IgD-negative memory B cell (primary cell): ENCODE measurements at regions not wholly inside any gene's neighbourhood (a gene's known extent, or its start where the extent isn't known, plus 50 kb on each side); places are given as distances from the start of the nearest gene placed in this dataset.
"Not testable (repeated sequence)": the region's sequence is repeated elsewhere in the genome, so short reads cannot be mapped to it uniquely, and the experiment has no call there.

Source experiments
- H3K27ac Mint-ChIP-seq, 3 donors: one replicate each; pipeline ENCODE4 v1.8.0; 2020 to 2022; ENCODE audit warnings: mild to moderate bottlenecking in 3 of 3, mixed read lengths in 3 of 3, moderate library complexity in 1 of 3
- H3K27me3 Mint-ChIP-seq: one replicate; pipeline ENCODE4 v1.8.0; 2021; ENCODE audit warnings: mixed read lengths
- H3K36me3 Mint-ChIP-seq: one replicate; pipeline ENCODE4 v1.8.0; 2020; ENCODE audit warnings: mild to moderate bottlenecking, mixed read lengths
- H3K4me1 Mint-ChIP-seq, 3 donors: one replicate each; pipeline ENCODE4 v1.8.0; 2020 to 2022; ENCODE audit warnings: mixed read lengths in 3 of 3, mild to moderate bottlenecking in 1 of 3
- H3K4me3 Mint-ChIP-seq, 4 donors: one replicate each; pipeline ENCODE4 v1.8.0; 2020 to 2022; ENCODE audit warnings: mild to moderate bottlenecking in 4 of 4, mixed read lengths in 4 of 4, moderate library complexity in 3 of 4
- H3K9me3 Mint-ChIP-seq, 3 donors: one replicate each; pipeline ENCODE4 v1.8.0; 2020 to 2021; ENCODE audit warnings: mixed read lengths in 3 of 3, mild to moderate bottlenecking in 1 of 3

DNA sequence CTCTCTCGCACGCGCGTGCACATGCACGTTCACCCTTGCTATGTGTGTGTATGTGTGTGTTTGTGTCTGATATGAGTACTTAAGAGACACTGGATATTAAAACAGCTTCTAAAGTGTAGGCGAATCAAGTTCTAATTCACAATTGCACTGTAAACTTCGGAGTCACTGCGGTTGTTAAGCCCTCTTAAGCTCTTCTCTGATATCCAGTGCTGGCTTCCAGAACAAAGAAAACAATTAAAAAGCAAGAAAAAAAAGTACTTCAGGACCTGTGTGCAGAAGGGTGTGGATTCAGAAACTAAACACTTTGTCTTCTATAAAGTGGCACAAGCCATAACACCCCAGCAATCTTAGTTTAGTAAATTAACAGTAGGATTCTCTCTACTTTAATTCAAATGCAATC is 300.2 kb downstream of the PCDH7 start:
- peaks cover 0 to 3% (median 0%) of the 10 kb centered on the region in 3 donors for H3K9me3 Mint-ChIP-seq
- H3K36me3 Mint-ChIP-seq, result no peaks in the 10 kb centered on the region
- H3K27me3 Mint-ChIP-seq, result no peaks in the 10 kb centered on the region
- H3K27ac Mint-ChIP-seq, result no peak overlapping the region
- no peak overlapping the region for H3K4me3 Mint-ChIP-seq
- H3K4me1 Mint-ChIP-seq, result no peaks in the 10 kb centered on the region

DNA sequence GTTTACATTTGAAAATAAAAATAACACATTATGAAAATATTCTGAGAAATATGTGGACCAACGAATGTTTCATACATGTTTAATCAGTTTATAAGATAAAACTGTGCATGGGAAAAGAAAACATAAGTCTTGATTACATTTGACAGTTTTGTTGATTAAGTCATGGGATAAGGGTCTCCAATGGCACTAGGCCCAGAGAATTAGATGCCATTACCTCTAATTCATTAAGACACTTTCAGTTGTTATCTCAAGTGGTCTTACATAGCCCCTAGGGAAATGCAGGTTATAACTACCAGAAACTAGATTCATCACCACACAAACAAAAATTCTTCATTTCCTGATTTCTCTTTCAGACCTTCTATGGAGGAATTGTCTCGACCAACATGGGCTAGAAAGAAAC is 300.8 kb downstream of the PCDH7 start:
- peaks cover 0 to 3% (median 0%) of the 10 kb centered on the region in 3 donors for H3K9me3 Mint-ChIP-seq
- H3K27ac Mint-ChIP-seq, result no peak overlapping the region
- H3K36me3 Mint-ChIP-seq, result no peaks in the 10 kb centered on the region
- H3K4me3 Mint-ChIP-seq, result no peak overlapping the region
- no peaks in the 10 kb centered on the region for H3K27me3 Mint-ChIP-seq
- H3K4me1 Mint-ChIP-seq, result no peaks in the 10 kb centered on the region

DNA sequence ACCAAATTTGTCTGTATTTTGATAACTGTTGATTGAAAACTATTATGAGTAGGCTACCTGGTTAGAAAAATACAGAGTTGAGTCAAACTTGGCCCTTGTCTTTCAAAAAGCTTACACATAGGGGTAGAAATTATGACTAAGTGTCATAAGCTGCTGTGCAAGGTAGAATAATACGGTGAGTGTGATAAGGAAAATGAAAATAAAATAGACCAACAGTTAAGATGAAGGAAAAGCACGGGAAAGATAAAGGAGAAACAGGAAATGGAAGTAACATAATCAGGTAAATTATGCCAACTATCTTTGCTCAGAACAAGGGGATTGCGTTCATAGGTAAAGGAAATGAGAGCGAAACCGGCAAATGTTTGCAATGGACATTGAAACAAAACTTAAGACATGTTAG is 302.5 kb downstream of the PCDH7 start:
- H3K27ac Mint-ChIP-seq, result no peak overlapping the region
- H3K4me1 Mint-ChIP-seq, result no peaks in the 10 kb centered on the region
- no peaks in the 10 kb centered on the region for H3K9me3 Mint-ChIP-seq
- H3K36me3 Mint-ChIP-seq, result no peaks in the 10 kb centered on the region
- H3K4me3 Mint-ChIP-seq, result no peak overlapping the region
- no peaks in the 10 kb centered on the region for H3K27me3 Mint-ChIP-seq

DNA sequence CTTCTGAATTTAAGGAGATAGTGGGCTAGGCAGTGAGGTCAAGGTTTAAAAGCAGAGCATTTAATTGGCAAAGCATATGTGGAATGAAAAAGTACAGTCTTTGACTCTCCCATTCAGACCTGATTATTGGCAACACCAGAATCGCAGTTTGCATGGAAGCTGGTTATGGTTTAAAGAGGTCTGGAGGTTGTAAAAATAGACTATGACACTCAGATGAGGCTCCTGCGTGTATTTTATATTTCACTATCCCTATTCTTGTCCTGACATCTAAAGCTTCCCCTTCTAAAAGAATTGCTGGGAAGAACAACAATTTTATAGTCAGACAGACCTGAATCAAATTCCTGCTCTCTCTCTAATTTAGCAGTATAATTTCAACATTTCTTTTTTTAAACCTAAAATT is 302.9 kb downstream of the PCDH7 start:
- Mint-ChIP-seq H3K36me3 (no peaks in the 10 kb centered on the region), H3K4me1 (no peaks in the 10 kb centered on the region), H3K27ac (no peak overlapping the region), H3K4me3 (no peak overlapping the region), H3K27me3 (no peaks in the 10 kb centered on the region), H3K9me3 (no peaks in the 10 kb centered on the region)

DNA sequence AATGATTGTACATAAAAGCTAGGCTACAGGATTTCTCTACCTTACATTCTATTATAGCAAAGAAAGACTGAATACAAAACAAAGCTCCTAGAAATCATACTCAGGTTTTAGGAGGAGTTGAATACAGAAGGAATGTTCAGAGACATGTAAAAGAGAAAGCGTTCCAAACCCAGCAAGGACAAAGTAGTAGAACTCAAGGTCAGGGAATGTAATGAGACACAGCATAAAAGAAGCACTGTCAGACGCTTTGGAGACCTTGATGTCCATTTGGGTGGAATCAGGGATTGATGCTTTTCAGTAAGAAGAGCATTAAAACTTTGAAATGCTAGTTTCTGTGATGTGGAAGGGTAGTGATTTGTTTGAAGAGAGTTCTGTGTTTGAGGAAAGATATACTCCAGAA is 303.6 kb downstream of the PCDH7 start:
- Mint-ChIP-seq H3K27me3 (no peaks in the 10 kb centered on the region), H3K4me3 (no peak overlapping the region), H3K9me3 (no peaks in the 10 kb centered on the region), H3K27ac (no peak overlapping the region), H3K4me1 (no peaks in the 10 kb centered on the region), H3K36me3 (no peaks in the 10 kb centered on the region)

DNA sequence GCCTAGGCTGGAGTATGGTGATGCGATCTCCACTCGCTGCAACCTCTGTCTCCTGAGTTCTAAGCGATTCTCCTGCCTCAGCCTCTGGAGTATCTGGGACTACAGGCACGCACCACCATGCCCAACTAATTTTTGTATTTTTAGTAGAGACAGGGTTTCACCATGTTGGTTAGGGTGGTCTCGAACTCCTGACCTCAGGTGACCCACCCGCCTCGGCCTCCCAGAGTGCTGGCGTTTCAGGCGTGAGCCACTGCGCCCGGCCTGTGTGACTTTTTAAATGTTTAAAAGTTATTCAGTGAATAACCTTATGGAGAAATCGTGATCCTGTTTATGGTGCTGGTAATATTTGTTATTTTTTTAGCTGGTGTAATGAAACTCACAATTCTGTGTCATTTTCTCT is 304.6 kb downstream of the PCDH7 start:
- H3K4me3 Mint-ChIP-seq, H3K4me1 Mint-ChIP-seq, H3K27ac Mint-ChIP-seq, H3K36me3 Mint-ChIP-seq, H3K27me3 Mint-ChIP-seq, H3K9me3 Mint-ChIP-seq: not testable (repeated sequence)

DNA sequence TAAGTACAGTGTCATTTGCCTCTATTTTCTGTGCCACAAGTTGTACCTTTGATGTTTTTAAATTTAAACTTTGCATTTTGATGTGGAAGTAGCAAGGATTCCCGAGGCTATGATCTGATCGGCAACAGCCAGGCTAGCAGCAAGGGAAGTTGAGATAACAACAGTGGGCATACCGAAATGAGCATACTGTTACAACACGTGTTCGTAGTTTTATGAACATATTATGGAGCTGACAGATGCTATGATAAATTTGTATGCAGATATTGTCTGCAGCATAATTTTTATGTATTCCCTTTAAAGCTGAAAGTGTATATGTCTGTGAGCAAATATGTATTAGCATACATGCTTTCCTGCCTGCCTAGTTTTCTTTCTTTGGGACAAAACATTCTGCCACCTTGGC is 306.1 kb downstream of the PCDH7 start:
- Mint-ChIP-seq H3K9me3 (peaks cover 0 to 2% (median 0%) of the 10 kb centered on the region in 3 donors), H3K36me3 (no peaks in the 10 kb centered on the region), H3K27ac (no peak overlapping the region), H3K4me1 (no peaks in the 10 kb centered on the region), H3K27me3 (no peaks in the 10 kb centered on the region), H3K4me3 (no peak overlapping the region)

DNA sequence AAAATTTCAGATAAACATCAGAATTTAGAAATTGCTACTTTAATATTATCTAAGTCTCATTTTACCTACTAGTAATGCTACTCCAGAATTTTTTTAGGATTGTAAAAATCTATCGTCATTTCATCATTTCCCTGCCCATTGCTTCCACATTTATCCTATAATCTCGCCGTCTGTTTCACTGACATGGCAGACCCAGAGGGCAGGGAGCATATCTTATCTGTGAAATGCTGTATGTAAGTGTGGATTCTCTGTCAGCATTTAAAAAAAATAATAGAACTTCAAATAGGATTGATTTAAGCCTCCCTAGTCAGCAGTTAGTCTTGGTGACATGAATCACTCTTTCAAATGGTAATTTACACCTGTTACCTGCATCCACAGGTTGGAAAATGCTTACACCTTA is 314.4 kb downstream of the PCDH7 start:
- H3K36me3 Mint-ChIP-seq, result no peaks in the 10 kb centered on the region
- H3K27ac Mint-ChIP-seq, result no peak overlapping the region
- H3K4me3 Mint-ChIP-seq, result no peak overlapping the region
- no peaks in the 10 kb centered on the region for H3K4me1 Mint-ChIP-seq
- peaks cover 0 to 6% (median 2%) of the 10 kb centered on the region in 3 donors for H3K9me3 Mint-ChIP-seq
- no peaks in the 10 kb centered on the region for H3K27me3 Mint-ChIP-seq

DNA sequence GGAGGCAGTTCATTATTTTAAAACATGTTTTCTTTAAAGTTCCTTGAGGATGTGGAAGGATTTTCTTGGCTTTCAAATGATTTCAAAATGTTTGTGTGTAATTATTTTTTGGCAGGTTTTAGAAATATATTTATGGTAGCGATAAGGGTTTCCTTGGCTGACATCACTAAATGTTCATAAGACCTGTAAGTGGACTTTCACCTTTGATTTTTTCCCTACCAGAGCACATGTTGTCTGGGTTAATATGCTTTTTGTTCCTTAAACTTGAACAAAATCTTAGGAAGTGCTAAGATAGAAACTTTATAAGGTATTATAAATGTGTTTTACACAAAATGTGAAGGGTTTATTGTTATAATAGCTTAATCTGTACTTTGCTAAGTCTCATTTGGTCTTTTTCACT is 315.6 kb downstream of the PCDH7 start:
- no peak overlapping the region for H3K4me3 Mint-ChIP-seq
- H3K9me3 Mint-ChIP-seq, result peaks cover under 1 to 5% (median 2%) of the 10 kb centered on the region in 3 donors
- H3K27me3 Mint-ChIP-seq, result no peaks in the 10 kb centered on the region
- no peak overlapping the region for H3K27ac Mint-ChIP-seq
- H3K4me1 Mint-ChIP-seq, result no peaks in the 10 kb centered on the region
- H3K36me3 Mint-ChIP-seq, result no peaks in the 10 kb centered on the region

DNA sequence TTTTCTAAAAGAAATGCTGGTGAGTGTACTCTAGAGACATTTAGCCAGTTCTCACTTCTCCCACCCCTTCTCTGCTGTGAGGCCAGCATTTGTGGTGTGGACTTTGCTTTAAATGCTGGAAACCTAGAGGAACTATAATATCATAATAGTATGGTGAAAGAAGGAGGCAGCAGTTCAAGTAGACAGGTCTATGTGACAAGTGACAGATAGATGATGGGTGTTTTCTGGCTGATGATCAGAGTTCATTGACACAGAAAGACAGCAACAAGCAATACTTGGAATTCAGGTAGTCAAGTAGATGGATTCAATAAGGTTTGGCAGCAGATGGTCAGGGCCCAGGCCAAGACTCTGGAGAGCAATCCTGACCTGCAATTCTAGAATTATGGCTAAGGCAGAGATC is 317.5 kb downstream of the PCDH7 start:
- no peak overlapping the region for H3K4me3 Mint-ChIP-seq
- no peaks in the 10 kb centered on the region for H3K36me3 Mint-ChIP-seq
- H3K27me3 Mint-ChIP-seq, result no peaks in the 10 kb centered on the region
- peaks cover 4 to 11% (median 5%) of the 10 kb centered on the region in 3 donors for H3K9me3 Mint-ChIP-seq
- H3K4me1 Mint-ChIP-seq, result no peaks in the 10 kb centered on the region
- H3K27ac Mint-ChIP-seq, result no peak overlapping the region

DNA sequence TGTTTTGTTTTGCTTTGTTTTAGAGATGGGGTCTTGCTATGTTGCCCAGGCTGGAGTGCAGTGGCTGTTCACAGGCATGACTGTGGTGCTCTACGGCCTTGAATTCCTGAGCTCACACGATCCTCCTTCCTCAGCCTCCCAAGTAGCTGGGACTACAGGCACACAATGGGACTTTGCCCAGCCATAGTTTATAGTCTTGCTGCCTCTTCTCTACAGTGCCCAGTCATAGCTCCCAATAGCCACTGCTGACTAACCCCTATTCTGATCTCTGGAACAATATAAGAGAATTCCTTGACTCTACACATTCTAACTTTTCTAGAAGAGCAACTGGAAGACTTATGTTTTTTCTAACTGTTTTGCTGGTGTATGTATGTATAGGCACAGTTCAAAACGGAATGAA is 319.2 kb downstream of the PCDH7 start:
- H3K9me3 Mint-ChIP-seq, result peaks cover 4 to 11% (median 5%) of the 10 kb centered on the region in 3 donors
- H3K27ac Mint-ChIP-seq, result no peak overlapping the region
- H3K4me1 Mint-ChIP-seq, result no peaks in the 10 kb centered on the region
- H3K27me3 Mint-ChIP-seq, result no peaks in the 10 kb centered on the region
- H3K36me3 Mint-ChIP-seq, result no peaks in the 10 kb centered on the region
- H3K4me3 Mint-ChIP-seq, result no peak overlapping the region

DNA sequence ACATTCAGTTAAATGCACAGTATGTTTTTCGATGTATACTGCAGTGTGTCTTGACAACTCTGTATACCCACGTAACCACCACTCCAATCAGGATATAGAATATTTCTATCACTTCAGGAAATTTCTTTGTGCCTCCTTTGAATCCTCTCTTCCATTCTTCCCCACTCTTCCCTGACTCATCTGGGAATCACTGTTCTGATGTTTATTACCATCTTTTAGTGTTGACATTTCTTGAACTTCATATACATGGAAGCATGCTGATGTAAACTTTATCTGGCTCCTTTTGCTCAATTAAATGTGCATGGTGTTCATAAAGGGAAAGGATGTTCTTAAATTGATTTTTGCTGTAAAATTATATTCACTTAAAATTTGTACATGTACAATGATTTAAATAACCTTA is 319.9 kb downstream of the PCDH7 start:
- Mint-ChIP-seq H3K4me3 (no peak overlapping the region), H3K36me3 (no peaks in the 10 kb centered on the region), H3K27me3 (no peaks in the 10 kb centered on the region), H3K4me1 (no peaks in the 10 kb centered on the region), H3K27ac (no peak overlapping the region), H3K9me3 (peaks cover 4 to 11% (median 5%) of the 10 kb centered on the region in 3 donors)

DNA sequence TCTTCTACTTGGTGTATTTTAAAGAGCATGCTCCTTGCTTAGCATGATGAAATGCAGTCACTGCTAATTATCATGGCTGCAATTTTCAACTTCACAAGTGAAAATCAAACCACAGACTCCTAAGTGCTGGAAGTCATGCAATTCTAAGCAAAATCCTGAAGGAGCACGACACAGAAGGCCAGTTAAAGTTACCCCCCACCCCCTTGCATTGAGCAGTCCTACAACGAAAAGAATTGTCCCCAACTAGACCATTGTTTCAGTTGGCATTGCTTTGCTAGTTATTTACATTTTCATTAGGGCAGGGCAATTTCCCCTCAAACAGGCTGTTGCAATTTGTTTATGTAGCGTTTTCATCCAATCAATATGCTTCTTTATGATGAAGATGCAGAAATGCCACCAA is 321.2 kb downstream of the PCDH7 start:
- H3K4me3 Mint-ChIP-seq, result no peak overlapping the region
- H3K9me3 Mint-ChIP-seq, result peaks cover 4 to 11% (median 5%) of the 10 kb centered on the region in 3 donors
- H3K36me3 Mint-ChIP-seq, result no peaks in the 10 kb centered on the region
- H3K4me1 Mint-ChIP-seq, result no peaks in the 10 kb centered on the region
- no peak overlapping the region for H3K27ac Mint-ChIP-seq
- H3K27me3 Mint-ChIP-seq, result no peaks in the 10 kb centered on the region

DNA sequence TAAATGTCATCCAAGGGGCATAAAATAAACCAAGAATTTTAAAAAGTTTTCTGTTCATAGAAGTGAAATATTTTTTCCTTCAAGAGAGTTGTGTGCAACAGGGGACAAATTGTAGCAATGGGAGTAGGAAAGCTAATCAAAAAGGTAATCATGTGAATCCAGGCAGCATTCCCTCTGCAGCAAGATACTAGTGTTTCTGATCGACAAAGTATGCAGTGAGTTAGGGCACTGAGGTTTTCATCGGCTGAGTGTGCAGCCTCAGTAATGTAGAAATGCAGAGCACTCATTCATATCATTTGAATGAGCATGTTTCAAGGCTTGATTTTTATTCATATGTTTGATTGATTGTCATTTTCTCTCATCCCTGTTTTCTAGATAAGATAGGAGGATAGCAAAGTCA is 321.7 kb downstream of the PCDH7 start:
- peaks cover 4 to 11% (median 5%) of the 10 kb centered on the region in 3 donors for H3K9me3 Mint-ChIP-seq
- H3K27me3 Mint-ChIP-seq, result no peaks in the 10 kb centered on the region
- H3K4me3 Mint-ChIP-seq, result no peak overlapping the region
- no peaks in the 10 kb centered on the region for H3K36me3 Mint-ChIP-seq
- no peak overlapping the region for H3K27ac Mint-ChIP-seq
- no peaks in the 10 kb centered on the region for H3K4me1 Mint-ChIP-seq

DNA sequence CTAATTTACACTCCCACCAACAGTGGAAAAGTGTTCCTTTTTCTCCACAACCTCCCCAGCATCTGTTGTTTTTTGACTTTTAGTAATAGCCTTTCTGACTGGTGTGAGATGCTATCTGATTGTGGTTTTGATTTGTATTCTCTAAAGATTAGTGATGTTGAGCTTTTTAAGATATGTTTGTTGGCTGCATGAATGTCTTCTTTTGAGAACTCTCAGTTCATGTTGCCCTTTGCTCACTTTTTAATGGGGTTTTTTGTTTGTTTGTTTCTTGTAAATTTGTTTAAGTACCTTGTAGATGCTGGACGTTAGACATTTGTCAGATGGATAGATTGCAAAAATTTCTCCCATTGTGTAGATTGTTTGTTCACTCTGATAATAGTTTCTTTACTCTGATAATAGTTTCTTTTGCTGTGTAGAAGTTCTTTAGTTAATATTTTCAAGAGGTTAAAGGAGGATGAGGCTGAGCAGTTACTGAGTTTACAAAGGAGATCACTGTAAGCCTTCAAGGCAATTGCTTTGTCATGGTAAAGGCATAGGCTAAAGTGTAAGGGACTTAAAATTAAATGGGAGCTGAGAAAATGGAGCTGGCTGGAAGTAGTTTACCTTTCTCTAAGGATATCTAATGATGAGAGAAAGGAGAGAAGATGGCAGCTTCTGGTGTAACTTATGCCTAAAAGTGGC is 323.4 kb downstream of the PCDH7 start:
- Mint-ChIP-seq H3K36me3 (no peaks in the 10 kb centered on the region), H3K9me3 (peaks cover 0 to 11% (median 5%) of the 10 kb centered on the region in 3 donors), H3K27ac (no peak overlapping the region)

DNA sequence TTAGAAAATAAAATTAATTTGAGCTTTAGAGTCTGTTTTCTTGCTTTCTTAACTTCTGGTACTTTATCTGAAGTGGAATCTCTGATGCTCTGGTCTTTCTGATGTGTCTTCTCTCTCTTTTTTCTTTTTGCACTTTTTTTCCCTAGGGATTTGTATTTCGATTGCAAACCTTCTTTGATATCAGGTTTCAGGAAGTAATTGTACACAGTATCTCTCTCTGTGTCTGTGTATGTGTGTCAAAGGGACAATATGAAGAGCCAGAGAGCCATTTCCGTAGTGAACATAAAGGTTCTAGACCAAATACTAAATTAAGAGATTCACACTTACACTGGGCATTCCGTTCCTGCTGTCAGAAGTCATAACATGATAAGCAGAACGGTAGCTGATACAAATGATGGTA is 325.0 kb downstream of the PCDH7 start:
- peaks cover 0 to 11% (median 3%) of the 10 kb centered on the region in 3 donors for H3K9me3 Mint-ChIP-seq

More for the DNA sequence above, 323.4 kb downstream of the PCDH7 start:
- Mint-ChIP-seq H3K4me1 (no peaks in the 10 kb centered on the region), H3K27me3 (no peaks in the 10 kb centered on the region), H3K4me3 (no peak overlapping the region)

More for the DNA sequence above, 325.0 kb downstream of the PCDH7 start:
- Mint-ChIP-seq H3K4me1 (no peaks in the 10 kb centered on the region), H3K4me3 (no peak overlapping the region), H3K27me3 (no peaks in the 10 kb centered on the region), H3K27ac (no peak overlapping the region), H3K36me3 (no peaks in the 10 kb centered on the region)
